ENCODE measurements at regions not wholly inside any gene's neighbourhood (a gene's known extent, or its start where the extent isn't known, plus 50 kb on each side); places are given as distances from the start of the nearest gene placed in this dataset.

GRCh38 chr2:200749631-200750322 is 61.9 kb upstream of the BZW1 start:
- peaks cover 18% of the 10 kb centered on the region for H3K27me3 Mint-ChIP-seq
- CTCF ChIA-PET = interaction anchor here (1.4 kb wide), 1 partner anchor 37 kb away, joined by 3 read pairs; no protein-coding TSS in a partner anchor

GRCh38 chr2:200750323-200750910 is 61.3 kb upstream of the BZW1 start:
- Histone ChIP-seq H3K27me3 (ENCODE audit: control insufficient read depth in 1 of 2, insufficient read depth in 2 of 2, low read length in 2 of 2) (no peaks in the 10 kb centered on the region), H3K27ac (ENCODE audit: low read depth in 1 of 2, low read length in 2 of 2) (no peak overlapping the region), H3K36me3 (ENCODE audit: insufficient read depth, low read length) (no peaks in the 10 kb centered on the region), H3K4me3 (ENCODE audit: low read length) (no peak overlapping the region), H3K9me3 (ENCODE audit: control insufficient read depth in 1 of 2, insufficient read depth in 1 of 2, low read length in 2 of 2) (no peaks in the 10 kb centered on the region), H3K4me1 (ENCODE audit: insufficient read depth, low read length) (no peaks in the 10 kb centered on the region)
- CTCF ChIA-PET = no interaction called here
- TF ChIP-seq CTCF (IDR thresholded peaks at IDR 0.05) = no peak
- no peak overlapping the region for H3K27ac Mint-ChIP-seq
- peaks cover 18% of the 10 kb centered on the region for H3K27me3 Mint-ChIP-seq
- no peaks in the 10 kb centered on the region for H3K9me3 Mint-ChIP-seq
- no peak for ATAC-seq (ENCODE audit: poor library complexity)
- DNase-seq = no peak
- H3K4me1 Mint-ChIP-seq (ENCODE audit: low read depth) = no peaks in the 10 kb centered on the region
- intact Hi-C loops (cut with DNase I, micrococcal nuclease) = loop anchor here in 1 of 2 experiments (5.0 kb wide), 1 partner anchor 83 kb away; no protein-coding TSS in a partner anchor
- no peak overlapping the region for H3K4me3 Mint-ChIP-seq
- POLR2A ChIA-PET = no interaction called here
- H3K36me3 Mint-ChIP-seq (ENCODE audit: low read depth) = no peaks in the 10 kb centered on the region

More at GRCh38 chr2:200749631-200750322, 61.9 kb upstream of the BZW1 start:
- H3K9me3 Mint-ChIP-seq = no peaks in the 10 kb centered on the region
- Histone ChIP-seq H3K4me3 (ENCODE audit: low read length) (no peak overlapping the region), H3K9me3 (ENCODE audit: control insufficient read depth in 1 of 2, insufficient read depth in 1 of 2, low read length in 2 of 2) (no peaks in the 10 kb centered on the region), H3K4me1 (ENCODE audit: insufficient read depth, low read length) (no peaks in the 10 kb centered on the region), H3K36me3 (ENCODE audit: insufficient read depth, low read length) (no peaks in the 10 kb centered on the region), H3K27ac (ENCODE audit: low read depth in 1 of 2, low read length in 2 of 2) (no peak overlapping the region), H3K27me3 (ENCODE audit: control insufficient read depth in 1 of 2, insufficient read depth in 2 of 2, low read length in 2 of 2) (no peaks in the 10 kb centered on the region)
- H3K4me1 Mint-ChIP-seq (ENCODE audit: low read depth) = no peaks in the 10 kb centered on the region
- DNase-seq (no peak), ATAC-seq (ENCODE audit: poor library complexity) (no peak)
- intact Hi-C loops (cut with DNase I, micrococcal nuclease) = loop anchor here in 1 of 2 experiments (5.0 kb wide), 1 partner anchor 82 kb away; no protein-coding TSS in a partner anchor
- H3K27ac Mint-ChIP-seq = no peak overlapping the region
- H3K36me3 Mint-ChIP-seq (ENCODE audit: low read depth) = no peaks in the 10 kb centered on the region
- POLR2A ChIA-PET = no interaction called here
- H3K4me3 Mint-ChIP-seq = no peak overlapping the region
- TF ChIP-seq CTCF (IDR thresholded peaks at IDR 0.05) = no peak

- ATAC-seq (ENCODE audit: poor library complexity) = no peak
- intact Hi-C loops (cut with DNase I, micrococcal nuclease) = loop anchor here in 1 of 2 experiments (5.0 kb wide), 1 partner anchor 84 kb away; no protein-coding TSS in a partner anchor
- H3K4me3 ChIP-seq (ENCODE audit: low read length) = no peak overlapping the region
- no peaks in the 10 kb centered on the region for H3K36me3 ChIP-seq (ENCODE audit: insufficient read depth, low read length)
- no peaks in the 10 kb centered on the region for H3K9me3 ChIP-seq (ENCODE audit: control insufficient read depth in 1 of 2, insufficient read depth in 1 of 2, low read length in 2 of 2)
- no peak for DNase-seq
- no peak overlapping the region for H3K27ac ChIP-seq (ENCODE audit: low read depth in 1 of 2, low read length in 2 of 2)
- H3K27me3 ChIP-seq (ENCODE audit: control insufficient read depth in 1 of 2, insufficient read depth in 2 of 2, low read length in 2 of 2) = no peaks in the 10 kb centered on the region
- no peaks in the 10 kb centered on the region for H3K4me1 Mint-ChIP-seq (ENCODE audit: low read depth)
- H3K4me3 Mint-ChIP-seq = no peak overlapping the region
- peaks cover 18% of the 10 kb centered on the region for H3K27me3 Mint-ChIP-seq
- no peak overlapping the region for H3K27ac Mint-ChIP-seq
- POLR2A ChIA-PET = no interaction called here
- no peaks in the 10 kb centered on the region for H3K36me3 Mint-ChIP-seq (ENCODE audit: low read depth)
- no peaks in the 10 kb centered on the region for H3K9me3 Mint-ChIP-seq
- TF ChIP-seq CTCF (IDR thresholded peaks at IDR 0.05) = no peak
- CTCF ChIA-PET = no interaction called here
- H3K4me1 ChIP-seq (ENCODE audit: insufficient read depth, low read length) = no peaks in the 10 kb centered on the region
These were observed 59.9 kb upstream of the BZW1 start for GRCh38 chr2:200751786-200752185.
